ENCODE measurements at regions not wholly inside any gene's neighbourhood (a gene's known extent, or its start where the extent isn't known, plus 50 kb on each side); places are given as distances from the start of the nearest gene placed in this dataset.

- no peak for DNase-seq (ENCODE audit: low spot score)
Observed at GRCh38 chr3:76972624-76973296, 67.1 kb upstream of the ROBO2 start.

- no peak for DNase-seq (ENCODE audit: low spot score)
Observed at GRCh38 chr3:76976996-76977395, 62.9 kb upstream of the ROBO2 start.

- DNase-seq (ENCODE audit: low spot score) = no peak
Observed at GRCh38 chr3:76985645-76986044, 54.3 kb upstream of the ROBO2 start.

- no peak for DNase-seq (ENCODE audit: low spot score)
Observed at GRCh38 chr3:76986876-76987474, 52.9 kb upstream of the ROBO2 start.

All from AG20443 (cell line).